Neural progenitor cell (in vitro differentiated cells): ENCODE measurements at regions not wholly inside any gene's neighbourhood (a gene's known extent, or its start where the extent isn't known, plus 50 kb on each side); places are given as distances from the start of the nearest gene placed in this dataset.

ENCODE experiments used
- DNase-seq: peaks from one replicate; pipeline ENCODE4 v3.0.0-alpha.2; 2016; ENCODE audit warnings: low spot score
- H2AFZ ChIP-seq: fragments of 200-600 bp; sonication (generic); replicated peaks from 2 replicates; pipeline ENCODE4 v1.6.1; 2016; ENCODE audit warnings: antibody characterized with exemption
- H3F3A ChIP-seq: fragments of 200-600 bp; sonication (generic); 2 replicates; pipeline ENCODE4 v1.6.1; 2016; ENCODE audit warnings: antibody characterized with exemption, low read depth
- H3K27ac ChIP-seq: fragments of 200-600 bp; sonication (generic); 2 replicates; pipeline ENCODE4 v1.5.1; 2016; ENCODE audit warnings: mild to moderate bottlenecking
- H3K27me3 ChIP-seq: fragments of 200-600 bp; sonication (generic); 2 replicates; pipeline ENCODE4 v1.6.1; 2016; ENCODE audit warnings: mild to moderate bottlenecking, moderate library complexity
- H3K36me3 ChIP-seq: fragments of 200-600 bp; sonication (generic); 2 replicates; pipeline ENCODE4 v1.5.1; 2016
- H3K4me1 ChIP-seq: fragments of 200-600 bp; sonication (generic); 2 replicates; pipeline ENCODE4 v1.6.1; 2016; ENCODE audit warnings: mixed run types
- H3K4me2 ChIP-seq: fragments of 200-600 bp; sonication (generic); 2 replicates; pipeline ENCODE4 v1.6.1; 2016
- H3K4me3 ChIP-seq: fragments of 200-600 bp; sonication (generic); 2 replicates; pipeline ENCODE4 v1.5.1; 2016
- H3K79me2 ChIP-seq: fragments of 200-600 bp; sonication (generic); 2 replicates; pipeline ENCODE4 v1.6.1; 2016; ENCODE audit warnings: low read depth
- H3K9ac ChIP-seq: fragments of 200-600 bp; sonication (generic); 2 replicates; pipeline ENCODE4 v1.6.1; 2016
- H3K9me3 ChIP-seq: fragments of 200-600 bp; sonication (generic); 2 replicates; pipeline ENCODE4 v1.5.1; 2016; ENCODE audit warnings: low read depth
- H4K20me1 ChIP-seq: fragments of 200-600 bp; sonication (generic); 2 replicates; pipeline ENCODE4 v1.6.1; 2016; ENCODE audit warnings: low read depth
- H3K27ac Mint-ChIP-seq: 3 replicates; pipeline ENCODE4 v1.8.0; 2021; ENCODE audit warnings: mixed read lengths
- H3K27me3 Mint-ChIP-seq: 2 replicates; pipeline ENCODE4 v1.8.0; 2022; ENCODE audit warnings: low read depth, mild to moderate bottlenecking, inconsistent platforms, moderate library complexity, mixed read lengths; ENCODE audit not compliant: insufficient read depth
- H3K36me3 Mint-ChIP-seq: 3 replicates; pipeline ENCODE4 v1.8.0; 2021; ENCODE audit warnings: mixed read lengths
- H3K4me1 Mint-ChIP-seq: 3 replicates; pipeline ENCODE4 v1.8.0; 2021; ENCODE audit warnings: mixed read lengths
- H3K4me3 Mint-ChIP-seq: 3 replicates; pipeline ENCODE4 v1.8.0; 2021; ENCODE audit warnings: mild to moderate bottlenecking, moderate library complexity, mixed read lengths
- H3K9me3 Mint-ChIP-seq: 3 replicates; pipeline ENCODE4 v1.8.0; 2020; ENCODE audit warnings: mixed read lengths
- CTCF ChIP-seq: fragments of 200-600 bp; sonication (generic); IDR thresholded peaks from 2 replicates; pipeline ENCODE4 v1.5.1; 2017; ENCODE audit warnings: antibody characterized with exemption, mild to moderate bottlenecking
- EZH2 ChIP-seq: fragments of 200-600 bp; sonication (generic); IDR thresholded peaks from 2 replicates; pipeline ENCODE4 v1.6.1; 2017; ENCODE audit warnings: antibody characterized with exemption, mild to moderate bottlenecking, moderate library complexity
- EZH2phosphoT487 ChIP-seq: fragments of 200-600 bp; sonication (generic); IDR thresholded peaks from 2 replicates; pipeline ENCODE4 v1.6.1; 2017; ENCODE audit warnings: antibody characterized with exemption

GRCh38 chr13:30148171-30148754, 159.1 kb downstream of the KATNAL1 start:
- Mint-ChIP-seq H3K27ac (no peak overlapping the region), H3K9me3 (no peaks in the 10 kb centered on the region), H3K4me3 (no peak overlapping the region), H3K4me1 (peaks cover 31% of the 10 kb centered on the region), H3K36me3 (no peaks in the 10 kb centered on the region), H3K27me3 (peaks cover 10% of the 10 kb centered on the region)
- Histone ChIP-seq H3K4me1 (no peaks in the 10 kb centered on the region), H3K79me2 (no peaks in the 10 kb centered on the region), H2AFZ (no peak overlapping the region), H3K27me3 (no peaks in the 10 kb centered on the region), H3K4me2 (no peak overlapping the region), H3F3A (no peaks in the 10 kb centered on the region), H3K9ac (no peak overlapping the region), H4K20me1 (no peaks in the 10 kb centered on the region), H3K27ac (no peak overlapping the region), H3K9me3 (no peaks in the 10 kb centered on the region), H3K36me3 (no peaks in the 10 kb centered on the region), H3K4me3 (no peak overlapping the region)
- no peak for DNase-seq
- TF ChIP-seq EZH2phosphoT487 (no peak), EZH2 (no peak), CTCF (no peak)

- no peak overlapping the region for H3K9ac ChIP-seq
- no peaks in the 10 kb centered on the region for H3K79me2 ChIP-seq
- no peaks in the 10 kb centered on the region for H3K4me1 ChIP-seq
- H3K4me2 ChIP-seq, result no peak overlapping the region
- no peaks in the 10 kb centered on the region for H3K36me3 ChIP-seq
- no peak for DNase-seq
- no peaks in the 10 kb centered on the region for H3K27me3 ChIP-seq
- Mint-ChIP-seq H3K36me3 (no peaks in the 10 kb centered on the region), H3K9me3 (no peaks in the 10 kb centered on the region), H3K27ac (no peak overlapping the region), H3K4me1 (peaks cover 28% of the 10 kb centered on the region), H3K4me3 (no peak overlapping the region), H3K27me3 (peaks cover 14% of the 10 kb centered on the region)
- no peak overlapping the region for H3K27ac ChIP-seq
- H3K9me3 ChIP-seq, result no peaks in the 10 kb centered on the region
- H3K4me3 ChIP-seq, result no peak overlapping the region
- TF ChIP-seq CTCF, result no peak
- TF ChIP-seq EZH2, result no peak
- no peak for TF ChIP-seq EZH2phosphoT487
- no peak overlapping the region for H2AFZ ChIP-seq
- H4K20me1 ChIP-seq, result no peaks in the 10 kb centered on the region
- no peaks in the 10 kb centered on the region for H3F3A ChIP-seq
Measured at GRCh38 chr13:30147421-30147820, 159.9 kb downstream of the KATNAL1 start.

- Mint-ChIP-seq H3K36me3 (no peaks in the 10 kb centered on the region), H3K4me3 (no peak overlapping the region), H3K27me3 (peaks cover 18% of the 10 kb centered on the region), H3K4me1 (peaks cover 28% of the 10 kb centered on the region), H3K9me3 (no peaks in the 10 kb centered on the region), H3K27ac (no peak overlapping the region)
- no peaks in the 10 kb centered on the region for H3K4me1 ChIP-seq
- H2AFZ ChIP-seq, result no peak overlapping the region
- H3K27ac ChIP-seq, result no peak overlapping the region
- no peaks in the 10 kb centered on the region for H3F3A ChIP-seq
- DNase-seq, result no peak
- H3K36me3 ChIP-seq, result no peaks in the 10 kb centered on the region
- no peaks in the 10 kb centered on the region for H3K79me2 ChIP-seq
- no peak overlapping the region for H3K9ac ChIP-seq
- H4K20me1 ChIP-seq, result no peaks in the 10 kb centered on the region
- TF ChIP-seq EZH2phosphoT487, result no peak
- no peak for TF ChIP-seq EZH2
- no peak for TF ChIP-seq CTCF
- H3K4me2 ChIP-seq, result no peak overlapping the region
- H3K27me3 ChIP-seq, result no peaks in the 10 kb centered on the region
- no peaks in the 10 kb centered on the region for H3K9me3 ChIP-seq
- H3K4me3 ChIP-seq, result no peak overlapping the region
Measured at GRCh38 chr13:30147015-30147414, 160.3 kb downstream of the KATNAL1 start.
